DOHH2 (cell line): ENCODE measurements at regions not wholly inside any gene's neighbourhood (a gene's known extent, or its start where the extent isn't known, plus 50 kb on each side); places are given as distances from the start of the nearest gene placed in this dataset.

ENCODE experiments used
- H3F3A ChIP-seq: fragments of 200-600 bp; sonication (generic), shearing (Covaris generic); 2 replicates; pipeline ENCODE4 v1.6.0; 2016; ENCODE audit warnings: antibody characterized with exemption, mild to moderate bottlenecking; ENCODE audit not compliant: control insufficient read depth, insufficient read depth
- H3K27ac ChIP-seq: fragments of 200-600 bp; sonication (generic); 2 replicates; pipeline ENCODE4 v1.5.1; 2014; ENCODE audit warnings: low read depth, mild to moderate bottlenecking, low read length, moderate library complexity
- H3K27me3 ChIP-seq: fragments of 200-600 bp; sonication (generic); 2 replicates; pipeline ENCODE4 v1.6.1; 2014; ENCODE audit warnings: mild to moderate bottlenecking, low read length, mixed read lengths; ENCODE audit not compliant: control insufficient read depth
- H3K36me3 ChIP-seq: fragments of 200-600 bp; sonication (generic); 2 replicates; pipeline ENCODE4 v1.6.1; 2014; ENCODE audit warnings: mild to moderate bottlenecking, low read length, moderate library complexity, mixed read lengths; ENCODE audit not compliant: control insufficient read depth
- H3K4me1 ChIP-seq: fragments of 200-600 bp; sonication (generic); 2 replicates; pipeline ENCODE4 v1.6.1; 2014; ENCODE audit warnings: mild to moderate bottlenecking, low read length, mixed read lengths; ENCODE audit not compliant: control insufficient read depth
- H3K4me2 ChIP-seq: fragments of 200-600 bp; sonication (generic); 2 replicates; pipeline ENCODE4 v1.6.0; 2014; ENCODE audit warnings: mild to moderate bottlenecking, low read length, moderate library complexity
- H3K4me3 ChIP-seq: fragments of 200-600 bp; sonication (generic); 2 replicates; pipeline ENCODE4 v1.5.1; 2014; ENCODE audit warnings: mild to moderate bottlenecking, low read length, mixed read lengths
- H3K79me2 ChIP-seq: fragments of 200-600 bp; sonication (generic); 2 replicates; pipeline ENCODE4 v1.6.1; 2014; ENCODE audit warnings: mild to moderate bottlenecking, low read length, mixed read lengths; ENCODE audit not compliant: control insufficient read depth
- H3K9me2 ChIP-seq: fragments of 200-600 bp; sonication (generic); replicated peaks from 2 replicates; pipeline ENCODE4 v1.6.1; 2014; ENCODE audit warnings: mild to moderate bottlenecking, low read length, mixed read lengths; ENCODE audit not compliant: control insufficient read depth
- H3K9me3 ChIP-seq: fragments of 200-600 bp; sonication (generic); 2 replicates; pipeline ENCODE4 v1.6.1; 2014; ENCODE audit warnings: antibody characterized with exemption, low read length, mixed read lengths; ENCODE audit not compliant: control insufficient read depth, insufficient read depth
- H4K20me1 ChIP-seq: fragments of 200-600 bp; sonication (generic); 2 replicates; pipeline ENCODE4 v1.6.0; 2014; ENCODE audit warnings: low read depth, mild to moderate bottlenecking, antibody characterized with exemption, low read length, moderate library complexity; ENCODE audit not compliant: control insufficient read depth, insufficient read depth
- EZH2phosphoT487 ChIP-seq: fragments of 200-600 bp; sonication (generic); IDR thresholded peaks from 2 replicates; pipeline ENCODE4 v1.6.1; 2017; ENCODE audit warnings: borderline replicate concordance, mild to moderate bottlenecking, antibody characterized with exemption, low read length, moderate library complexity, mixed read lengths
- TF ChIP-seq, protein P1 (sequence below): fragments of 200-600 bp; sonication (generic); IDR thresholded peaks from one replicate; pipeline ENCODE4 v1.5.1; 2014; ENCODE audit warnings: antibody characterized with exemption, mild to moderate bottlenecking, low read depth, low read length; ENCODE audit not compliant: poor library complexity, severe bottlenecking

DNA sequence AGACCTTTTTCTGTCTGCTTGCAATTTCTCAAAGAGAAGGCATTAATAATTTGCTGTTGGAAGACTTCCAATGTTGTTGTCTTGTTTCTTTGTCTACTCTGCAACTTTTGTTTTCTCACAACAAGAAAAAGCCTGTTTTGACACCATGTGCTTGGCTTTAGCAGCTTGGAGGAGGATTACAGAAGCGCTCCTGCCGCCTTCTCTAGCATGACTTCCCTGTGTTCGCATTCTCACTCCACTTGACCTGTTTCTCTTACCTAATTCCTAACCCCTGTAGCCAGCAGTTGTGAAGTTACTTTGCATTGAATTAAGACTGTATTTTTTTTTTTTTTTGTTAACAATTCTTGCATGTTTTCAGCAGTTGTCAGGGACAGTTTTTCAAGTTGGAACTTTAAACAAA lies 235.3 kb upstream of the GOLIM4 start:
- Histone ChIP-seq H3K4me2 (no peak overlapping the region), H3K4me1 (no peaks in the 10 kb centered on the region), H3F3A (no peaks in the 10 kb centered on the region), H4K20me1 (no peaks in the 10 kb centered on the region), H3K4me3 (no peak overlapping the region), H3K9me2 (no peaks in the 10 kb centered on the region), H3K79me2 (no peaks in the 10 kb centered on the region), H3K27ac (no peak overlapping the region), H3K36me3 (no peaks in the 10 kb centered on the region), H3K9me3 (no peaks in the 10 kb centered on the region), H3K27me3 (no peaks in the 10 kb centered on the region)
- TF ChIP-seq EZH2phosphoT487: no peak
- TF ChIP-seq, protein P1, sequence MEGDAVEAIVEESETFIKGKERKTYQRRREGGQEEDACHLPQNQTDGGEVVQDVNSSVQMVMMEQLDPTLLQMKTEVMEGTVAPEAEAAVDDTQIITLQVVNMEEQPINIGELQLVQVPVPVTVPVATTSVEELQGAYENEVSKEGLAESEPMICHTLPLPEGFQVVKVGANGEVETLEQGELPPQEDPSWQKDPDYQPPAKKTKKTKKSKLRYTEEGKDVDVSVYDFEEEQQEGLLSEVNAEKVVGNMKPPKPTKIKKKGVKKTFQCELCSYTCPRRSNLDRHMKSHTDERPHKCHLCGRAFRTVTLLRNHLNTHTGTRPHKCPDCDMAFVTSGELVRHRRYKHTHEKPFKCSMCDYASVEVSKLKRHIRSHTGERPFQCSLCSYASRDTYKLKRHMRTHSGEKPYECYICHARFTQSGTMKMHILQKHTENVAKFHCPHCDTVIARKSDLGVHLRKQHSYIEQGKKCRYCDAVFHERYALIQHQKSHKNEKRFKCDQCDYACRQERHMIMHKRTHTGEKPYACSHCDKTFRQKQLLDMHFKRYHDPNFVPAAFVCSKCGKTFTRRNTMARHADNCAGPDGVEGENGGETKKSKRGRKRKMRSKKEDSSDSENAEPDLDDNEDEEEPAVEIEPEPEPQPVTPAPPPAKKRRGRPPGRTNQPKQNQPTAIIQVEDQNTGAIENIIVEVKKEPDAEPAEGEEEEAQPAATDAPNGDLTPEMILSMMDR: no peak

DNA sequence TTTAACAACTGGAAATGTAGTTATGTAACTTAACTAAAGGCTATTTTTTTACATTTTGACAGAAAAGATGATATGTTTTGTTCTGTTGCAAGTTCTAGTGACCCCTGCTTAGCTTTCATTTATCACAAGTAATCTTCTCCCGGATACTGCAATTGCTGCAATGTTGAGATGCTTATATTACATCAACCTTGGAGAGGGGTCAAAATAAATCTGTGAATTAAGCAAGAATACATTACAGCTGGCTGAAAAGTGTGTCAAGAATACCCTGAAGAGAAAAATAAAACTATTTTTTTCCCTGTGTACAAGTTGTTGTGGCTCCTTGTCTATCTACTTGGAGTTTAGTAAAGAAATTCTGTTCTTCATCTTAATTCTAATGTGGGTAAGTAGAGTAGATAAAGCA lies 232.1 kb upstream of the GOLIM4 start:
- H3K36me3 ChIP-seq: no peaks in the 10 kb centered on the region
- no peak overlapping the region for H3K4me3 ChIP-seq
- H3K9me2 ChIP-seq: no peaks in the 10 kb centered on the region
- H3K79me2 ChIP-seq: no peaks in the 10 kb centered on the region
- no peaks in the 10 kb centered on the region for H3K4me1 ChIP-seq
- H3K27ac ChIP-seq: no peak overlapping the region
- no peaks in the 10 kb centered on the region for H3K27me3 ChIP-seq
- no peaks in the 10 kb centered on the region for H3K9me3 ChIP-seq
- H3K4me2 ChIP-seq: no peak overlapping the region
- TF ChIP-seq EZH2phosphoT487: no peak
- TF ChIP-seq, protein P1: no peak
- no peaks in the 10 kb centered on the region for H4K20me1 ChIP-seq
- no peaks in the 10 kb centered on the region for H3F3A ChIP-seq

DNA sequence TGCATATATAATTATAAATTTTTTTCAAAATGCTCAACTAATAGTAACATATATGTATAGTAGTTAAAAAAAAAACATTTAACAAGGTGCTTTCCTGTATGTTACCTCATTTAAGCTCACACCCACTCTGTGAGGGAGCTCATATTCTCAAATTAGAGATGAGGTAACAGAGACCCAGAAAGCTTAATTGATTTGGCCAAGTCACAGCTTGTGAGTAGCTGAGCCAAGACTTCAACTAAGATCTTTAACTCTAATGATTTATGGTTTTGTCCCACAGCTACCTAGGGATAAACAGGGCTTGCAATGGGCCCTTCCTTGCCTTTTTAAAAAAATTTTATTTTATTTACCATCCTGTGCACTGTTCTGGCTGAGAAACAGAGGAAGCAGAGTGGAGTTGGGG lies 230.0 kb upstream of the GOLIM4 start:
- TF ChIP-seq, protein P1: no peak
- no peak for TF ChIP-seq EZH2phosphoT487
- Histone ChIP-seq H3K4me2 (no peak overlapping the region), H3F3A (no peaks in the 10 kb centered on the region), H3K9me2 (no peaks in the 10 kb centered on the region), H3K27ac (no peak overlapping the region), H3K79me2 (no peaks in the 10 kb centered on the region), H3K4me3 (no peak overlapping the region), H3K9me3 (no peaks in the 10 kb centered on the region), H3K4me1 (no peaks in the 10 kb centered on the region), H3K36me3 (no peaks in the 10 kb centered on the region), H3K27me3 (no peaks in the 10 kb centered on the region), H4K20me1 (no peaks in the 10 kb centered on the region)

DNA sequence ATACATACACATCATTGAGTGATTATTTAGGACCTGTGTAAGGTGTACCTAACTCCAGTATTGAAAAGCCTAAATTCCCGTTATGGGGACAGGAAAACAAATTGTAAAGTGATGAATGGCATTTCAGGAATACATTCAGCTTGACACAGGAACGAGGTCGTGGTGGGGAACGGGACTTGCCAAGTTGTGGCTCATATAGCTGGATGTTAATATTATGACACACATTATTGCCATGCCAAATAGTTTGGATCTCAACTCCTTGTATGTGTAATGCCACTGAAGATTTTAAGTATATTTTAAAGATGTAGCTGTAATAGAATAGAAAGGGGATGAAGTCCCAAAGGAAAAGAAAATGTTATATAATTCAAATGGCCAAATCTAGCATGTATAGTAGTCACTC lies 227.2 kb upstream of the GOLIM4 start:
- Histone ChIP-seq H3K4me2 (no peak overlapping the region), H3K9me2 (no peaks in the 10 kb centered on the region), H3K27ac (no peak overlapping the region), H3K4me3 (no peak overlapping the region), H4K20me1 (no peaks in the 10 kb centered on the region), H3K9me3 (no peaks in the 10 kb centered on the region), H3K36me3 (no peaks in the 10 kb centered on the region), H3K79me2 (no peaks in the 10 kb centered on the region), H3K27me3 (no peaks in the 10 kb centered on the region), H3F3A (no peaks in the 10 kb centered on the region), H3K4me1 (no peaks in the 10 kb centered on the region)
- no peak for TF ChIP-seq EZH2phosphoT487
- TF ChIP-seq, protein P1: no peak
